ENCODE measurements at regions not wholly inside any gene's neighbourhood (a gene's known extent, or its start where the extent isn't known, plus 50 kb on each side); places are given as distances from the start of the nearest gene placed in this dataset.
"Not testable (repeated sequence)": the region's sequence is repeated elsewhere in the genome, so short reads cannot be mapped to it uniquely, and the experiment has no call there.

- Histone ChIP-seq H3K4me1 (no peaks in the 10 kb centered on the region), H3K4me3 (ENCODE audit: low read depth, low read length) (no peak overlapping the region), H3K27me3 (no peaks in the 10 kb centered on the region), H3K36me3 (no peaks in the 10 kb centered on the region), H3K9me3 (no peaks in the 10 kb centered on the region)
- TF ChIP-seq CTCF (IDR thresholded peaks at IDR 0.05; ENCODE audit: low read depth, low read length), result no peak
- DNase-seq, result peak; percentile 10
These were observed 725.2 kb downstream of the LRRIQ3 start for GRCh38 chr1:73472810-73473209.

- no peaks in the 10 kb centered on the region for H3K9me3 ChIP-seq
- no peaks in the 10 kb centered on the region for H3K4me1 ChIP-seq
- H3K27me3 ChIP-seq, result no peaks in the 10 kb centered on the region
- H3K36me3 ChIP-seq, result no peaks in the 10 kb centered on the region
- TF ChIP-seq CTCF (IDR thresholded peaks at IDR 0.05; ENCODE audit: low read depth, low read length), result no peak
- no peak for DNase-seq
- no peak overlapping the region for H3K4me3 ChIP-seq (ENCODE audit: low read depth, low read length)
These were observed 730.2 kb downstream of the LRRIQ3 start for GRCh38 chr1:73467731-73468130.

GRCh38 chr1:73463873-73464272, 734.1 kb downstream of the LRRIQ3 start:
- no peak for DNase-seq
- no peaks in the 10 kb centered on the region for H3K27me3 ChIP-seq
- H3K36me3 ChIP-seq, result no peaks in the 10 kb centered on the region
- TF ChIP-seq CTCF (IDR thresholded peaks at IDR 0.05; ENCODE audit: low read depth, low read length), result no peak
- H3K4me3 ChIP-seq (ENCODE audit: low read depth, low read length), result no peak overlapping the region
- no peaks in the 10 kb centered on the region for H3K9me3 ChIP-seq
- no peaks in the 10 kb centered on the region for H3K4me1 ChIP-seq

GRCh38 chr1:73452522-73452921, 745.5 kb downstream of the LRRIQ3 start:
- Histone ChIP-seq H3K4me3 (ENCODE audit: low read depth, low read length) (no peak overlapping the region), H3K9me3 (no peaks in the 10 kb centered on the region), H3K36me3 (no peaks in the 10 kb centered on the region), H3K27me3 (no peaks in the 10 kb centered on the region), H3K4me1 (no peaks in the 10 kb centered on the region)
- DNase-seq, result no peak
- no peak for TF ChIP-seq CTCF (IDR thresholded peaks at IDR 0.05; ENCODE audit: low read depth, low read length)

- not testable (repeated sequence) for H3K9me3 ChIP-seq; H3K27me3 ChIP-seq; H3K4me1 ChIP-seq; H3K36me3 ChIP-seq; H3K4me3 ChIP-seq (ENCODE audit: low read depth, low read length); DNase-seq
These were observed 747.3 kb downstream of the LRRIQ3 start for GRCh38 chr1:73450668-73451067.

- no peak for DNase-seq
- H3K9me3 ChIP-seq, result no peaks in the 10 kb centered on the region
- H3K4me1 ChIP-seq, result no peaks in the 10 kb centered on the region
- H3K4me3 ChIP-seq (ENCODE audit: low read depth, low read length), result no peak overlapping the region
- H3K27me3 ChIP-seq, result no peaks in the 10 kb centered on the region
- no peak for TF ChIP-seq CTCF (IDR thresholded peaks at IDR 0.05; ENCODE audit: low read depth, low read length)
- H3K36me3 ChIP-seq, result no peaks in the 10 kb centered on the region
These were observed 786.5 kb downstream of the LRRIQ3 start for GRCh38 chr1:73411479-73411878.

GRCh38 chr1:73401666-73402065, 796.3 kb downstream of the LRRIQ3 start:
- Histone ChIP-seq H3K27me3 (no peaks in the 10 kb centered on the region), H3K4me3 (ENCODE audit: low read depth, low read length) (no peak overlapping the region), H3K9me3 (no peaks in the 10 kb centered on the region), H3K4me1 (no peaks in the 10 kb centered on the region), H3K36me3 (no peaks in the 10 kb centered on the region)
- DNase-seq, result no peak
- TF ChIP-seq CTCF (IDR thresholded peaks at IDR 0.05; ENCODE audit: low read depth, low read length), result no peak
